Sigmoid colon (tissue), 4 donors: ENCODE measurements at regions not wholly inside any gene's neighbourhood (a gene's known extent, or its start where the extent isn't known, plus 50 kb on each side); places are given as distances from the start of the nearest gene placed in this dataset.

ENCODE experiments used
- EP300 ChIP-seq, 4 donors: sonication (generic); formaldehyde crosslinking; IDR thresholded peaks; one replicate each; pipeline ENCODE4 v1.6.1; 2017; ENCODE audit warnings: antibody characterized with exemption in 4 of 4
- POLR2A ChIP-seq, 2 donors: fragments of 450-650 bp; IDR thresholded peaks; one replicate each; pipeline ENCODE4 v1.6.1; 2016; ENCODE audit warnings: antibody characterized with exemption in 2 of 2, mild to moderate bottlenecking in 2 of 2, moderate library complexity in 2 of 2
- POLR2AphosphoS5 ChIP-seq, 4 donors: sonication (generic); formaldehyde crosslinking; IDR thresholded peaks; one replicate each; pipeline ENCODE4 v1.6.1; 2017; ENCODE audit warnings: antibody characterized with exemption in 4 of 4
- TF ChIP-seq, protein P1 (sequence below), 4 experiments: fragments of 450-650 bp in 3 of 4; fragments of 200-600 bp in 1 of 4; IDR thresholded peaks; one replicate each; pipeline ENCODE4 v1.5.1; 2016 to 2019; ENCODE audit warnings: antibody characterized with exemption in 4 of 4, mild to moderate bottlenecking in 3 of 4, moderate library complexity in 2 of 4

DNA sequence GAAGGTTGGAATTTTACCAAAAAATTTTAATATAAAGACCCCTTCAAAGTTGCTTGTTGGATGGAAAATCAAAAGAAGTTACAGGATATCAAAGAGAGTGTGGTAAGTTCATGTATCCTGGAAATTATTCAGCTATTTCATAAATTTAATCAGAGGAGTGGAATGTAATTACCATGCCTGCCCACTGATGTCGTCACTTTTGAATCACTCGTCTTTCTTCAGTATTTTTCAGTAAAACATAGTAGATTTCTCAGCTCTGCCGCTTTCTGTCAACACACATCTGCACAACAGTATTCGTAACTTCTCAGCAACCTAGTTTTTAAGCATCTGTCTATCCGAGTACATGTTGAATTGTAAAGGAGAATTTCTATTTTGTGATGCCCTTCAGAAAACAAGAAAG, 2163.0 kb upstream of the AGA start:
- TF ChIP-seq, protein P1, sequence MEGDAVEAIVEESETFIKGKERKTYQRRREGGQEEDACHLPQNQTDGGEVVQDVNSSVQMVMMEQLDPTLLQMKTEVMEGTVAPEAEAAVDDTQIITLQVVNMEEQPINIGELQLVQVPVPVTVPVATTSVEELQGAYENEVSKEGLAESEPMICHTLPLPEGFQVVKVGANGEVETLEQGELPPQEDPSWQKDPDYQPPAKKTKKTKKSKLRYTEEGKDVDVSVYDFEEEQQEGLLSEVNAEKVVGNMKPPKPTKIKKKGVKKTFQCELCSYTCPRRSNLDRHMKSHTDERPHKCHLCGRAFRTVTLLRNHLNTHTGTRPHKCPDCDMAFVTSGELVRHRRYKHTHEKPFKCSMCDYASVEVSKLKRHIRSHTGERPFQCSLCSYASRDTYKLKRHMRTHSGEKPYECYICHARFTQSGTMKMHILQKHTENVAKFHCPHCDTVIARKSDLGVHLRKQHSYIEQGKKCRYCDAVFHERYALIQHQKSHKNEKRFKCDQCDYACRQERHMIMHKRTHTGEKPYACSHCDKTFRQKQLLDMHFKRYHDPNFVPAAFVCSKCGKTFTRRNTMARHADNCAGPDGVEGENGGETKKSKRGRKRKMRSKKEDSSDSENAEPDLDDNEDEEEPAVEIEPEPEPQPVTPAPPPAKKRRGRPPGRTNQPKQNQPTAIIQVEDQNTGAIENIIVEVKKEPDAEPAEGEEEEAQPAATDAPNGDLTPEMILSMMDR (IDR thresholded peaks at IDR 0.05): no peak
- TF ChIP-seq POLR2A (IDR thresholded peaks at IDR 0.05) (no peak), POLR2AphosphoS5 (IDR thresholded peaks at IDR 0.05) (no peak), EP300 (IDR thresholded peaks at IDR 0.05) (no peak)
